HG02610 (cell line): ENCODE measurements at regions not wholly inside any gene's neighbourhood (a gene's known extent, or its start where the extent isn't known, plus 50 kb on each side); places are given as distances from the start of the nearest gene placed in this dataset.

ENCODE experiments used
- ATAC-seq: cut with Tn5 transposase; IDR thresholded peaks from one replicate; pipeline ENCODE4 v1.9.1; 2021; ENCODE audit warnings: mild to moderate bottlenecking, moderate library complexity; ENCODE audit not compliant: unreplicated experiment

- no peak for ATAC-seq
Observed at GRCh38 chr1:189821833-189822232, 655.8 kb downstream of the BRINP3 start.

- no peak for ATAC-seq
Observed at GRCh38 chr1:189834813-189835212, 642.9 kb downstream of the BRINP3 start.

DNA sequence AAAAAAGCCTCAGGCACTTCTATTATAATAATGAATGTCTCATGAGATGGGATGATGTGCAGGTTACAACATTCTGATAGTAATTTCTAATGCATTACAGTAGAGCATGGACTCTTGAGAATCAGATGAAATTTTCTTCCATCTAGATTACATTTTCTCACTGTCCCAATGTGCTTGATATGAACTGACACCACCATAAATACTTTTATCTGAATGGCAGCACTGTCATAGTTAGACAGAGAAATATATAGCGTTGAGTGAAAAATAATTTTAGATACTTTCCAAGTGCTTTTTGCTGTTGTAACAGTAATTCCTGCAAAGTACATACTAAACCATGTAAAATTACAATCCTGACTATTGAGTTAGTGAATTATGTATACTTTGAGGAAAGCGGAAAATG is 630.1 kb downstream of the BRINP3 start:
- ATAC-seq: no peak

GRCh38 chr1:189851806-189852367 is 625.8 kb downstream of the BRINP3 start:
- peak; percentile 68 for ATAC-seq

- peak; percentile 62 for ATAC-seq
Observed at GRCh38 chr1:189859385-189859977, 618.2 kb downstream of the BRINP3 start.

DNA sequence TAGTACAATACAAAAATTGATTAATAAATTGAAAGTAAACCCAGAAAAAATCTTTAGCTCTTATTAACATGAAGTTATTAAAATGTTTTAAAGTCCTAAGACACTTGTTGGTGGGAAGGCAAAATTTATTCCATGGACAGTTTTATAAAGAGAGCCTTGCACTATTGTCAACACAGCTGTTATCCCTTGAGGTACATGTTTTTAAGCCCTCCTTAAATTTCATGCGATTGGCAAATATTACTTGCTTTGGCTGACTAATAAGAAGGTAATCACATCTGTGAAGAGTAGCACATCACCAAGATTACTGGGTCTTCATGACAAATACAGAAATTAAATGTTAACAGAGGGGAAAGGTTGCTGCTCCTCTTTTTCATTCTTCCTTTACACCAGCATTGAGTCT is 611.1 kb downstream of the BRINP3 start:
- no peak for ATAC-seq

- no peak for ATAC-seq
Observed at GRCh38 chr1:189868021-189868420, 609.6 kb downstream of the BRINP3 start.

DNA sequence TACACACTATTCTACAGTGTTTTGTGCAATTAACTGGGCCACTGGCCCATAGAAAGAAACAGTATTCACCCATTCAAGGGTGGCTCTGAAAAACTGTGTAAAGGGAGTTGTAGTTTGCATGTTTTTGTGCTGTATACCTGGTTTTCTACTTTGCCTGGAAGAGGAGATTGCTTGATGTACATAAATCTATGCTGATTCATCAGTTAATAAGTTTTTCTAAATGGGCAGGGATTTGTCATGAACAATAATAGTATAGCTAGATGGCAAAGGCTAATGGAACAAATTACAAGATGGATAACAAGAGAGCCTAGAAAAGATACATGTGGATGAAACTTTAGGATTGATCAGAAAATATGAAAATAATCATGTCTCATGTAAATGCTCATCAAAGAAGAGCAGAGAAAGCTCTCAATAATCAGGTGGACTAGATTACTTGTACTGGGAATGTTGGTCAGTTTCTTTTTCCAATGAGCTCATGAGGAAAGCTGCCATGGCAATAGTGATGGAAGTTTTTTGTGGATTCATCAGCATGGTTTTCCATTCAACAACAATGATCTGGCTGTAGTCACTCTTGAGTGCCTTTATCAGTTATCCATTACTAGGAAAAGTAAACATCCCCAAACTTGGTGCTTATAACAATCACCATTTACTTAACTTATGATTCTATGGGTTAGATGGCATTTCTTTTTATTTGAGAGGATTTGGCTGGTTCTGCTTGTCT is 602.8 kb downstream of the BRINP3 start:
- no peak for ATAC-seq

- no peak for ATAC-seq
Observed at GRCh38 chr1:189880135-189880534, 597.5 kb downstream of the BRINP3 start.

DNA sequence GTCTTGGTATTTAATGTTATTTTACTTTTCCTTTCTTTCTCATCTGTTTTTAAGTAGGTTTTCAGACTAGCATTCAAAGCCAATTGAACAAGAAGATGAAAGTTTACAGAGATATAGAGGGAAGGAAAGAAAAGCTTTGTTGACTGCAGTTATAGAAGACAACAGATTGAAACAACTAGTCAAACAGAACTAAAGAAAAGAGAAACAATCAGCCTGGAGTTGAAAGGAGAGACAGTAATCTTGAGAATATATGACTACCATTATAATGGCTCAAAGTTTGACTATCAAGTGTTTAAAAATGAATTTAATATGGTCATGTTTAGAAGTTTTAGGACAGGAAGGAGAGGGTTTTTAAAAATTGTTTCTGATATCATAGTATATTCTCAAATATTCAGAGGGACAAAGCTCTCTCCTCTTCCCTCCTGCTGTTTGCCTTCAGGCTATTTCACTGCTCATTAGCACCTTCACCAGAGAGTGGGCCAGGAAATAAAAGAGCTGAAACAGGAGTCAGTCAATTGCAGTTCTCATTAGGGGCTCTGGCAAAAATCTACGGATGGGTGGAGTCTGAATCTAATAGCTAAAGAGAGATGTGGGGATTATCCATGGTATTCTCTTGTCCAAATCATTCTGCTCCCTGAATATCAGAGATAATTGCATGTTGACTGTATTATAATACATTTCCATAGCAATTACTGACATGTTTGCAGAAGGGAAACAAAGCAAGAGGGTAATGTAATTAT is 577.8 kb downstream of the BRINP3 start:
- no peak for ATAC-seq

GRCh38 chr1:189904509-189904908 is 573.2 kb downstream of the BRINP3 start:
- no peak for ATAC-seq

DNA sequence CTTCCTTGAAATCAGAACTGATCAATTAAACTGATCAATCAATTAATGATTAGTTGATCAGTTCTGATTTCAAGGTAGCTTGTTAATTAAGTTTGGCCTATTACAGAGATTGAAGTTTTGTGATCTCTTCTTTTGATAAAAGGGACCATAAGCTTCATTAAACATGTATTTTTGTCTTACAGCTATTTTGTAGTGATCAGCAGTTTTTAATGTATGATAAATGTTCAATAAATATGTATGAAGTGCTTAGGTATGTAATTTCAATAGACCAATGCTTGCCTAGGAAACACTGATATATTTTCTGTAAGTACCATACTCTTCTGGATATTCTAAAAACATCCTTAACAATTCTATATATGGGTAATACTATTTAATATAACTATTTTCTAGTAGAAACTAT is 569.6 kb downstream of the BRINP3 start:
- ATAC-seq: no peak

DNA sequence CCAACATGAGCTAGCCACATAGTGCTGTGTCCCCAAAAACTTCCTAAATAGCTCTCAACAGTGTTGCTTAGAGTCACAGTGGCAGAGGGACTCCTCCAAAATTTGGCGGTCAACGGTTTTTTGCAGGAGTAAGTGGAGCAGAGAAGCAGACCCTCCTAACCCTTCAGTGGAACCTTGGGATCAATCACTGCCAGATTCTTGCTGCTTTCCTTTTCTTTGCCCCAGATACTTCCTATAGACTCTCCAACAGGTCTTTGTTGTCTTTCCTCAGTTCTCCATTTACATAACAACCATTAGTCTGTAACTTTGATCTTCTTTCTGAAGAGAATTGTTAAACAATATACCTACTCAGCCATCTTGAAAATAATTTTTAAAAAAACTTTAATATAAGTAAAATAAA is 556.1 kb downstream of the BRINP3 start:
- no peak for ATAC-seq

GRCh38 chr1:189927641-189928040 is 550.0 kb downstream of the BRINP3 start:
- ATAC-seq: no peak

- no peak for ATAC-seq
Observed at GRCh38 chr1:189929501-189930099, 548.1 kb downstream of the BRINP3 start.

- ATAC-seq: no peak
Observed at GRCh38 chr1:189936861-189937260, 540.8 kb downstream of the BRINP3 start.

DNA sequence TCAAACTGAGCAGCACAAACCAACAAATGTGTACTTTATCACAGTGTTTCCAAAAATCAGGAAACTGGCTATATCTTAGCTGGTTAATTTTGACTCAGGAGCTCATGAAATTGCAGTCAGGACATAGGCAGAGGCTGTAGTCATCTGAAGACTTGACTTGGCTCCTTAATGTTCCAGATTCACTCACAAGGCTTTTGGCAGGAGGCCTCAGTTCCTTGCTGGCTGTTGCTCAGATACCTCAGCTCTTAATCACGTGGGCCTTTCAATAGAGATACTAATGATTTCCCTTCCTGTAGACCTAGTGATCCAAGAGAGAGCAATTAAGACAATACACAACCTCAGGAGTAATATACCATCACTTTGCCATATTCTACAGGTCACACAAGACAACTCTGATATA is 537.7 kb downstream of the BRINP3 start:
- no peak for ATAC-seq

GRCh38 chr1:189941922-189942321 is 535.7 kb downstream of the BRINP3 start:
- no peak for ATAC-seq

DNA sequence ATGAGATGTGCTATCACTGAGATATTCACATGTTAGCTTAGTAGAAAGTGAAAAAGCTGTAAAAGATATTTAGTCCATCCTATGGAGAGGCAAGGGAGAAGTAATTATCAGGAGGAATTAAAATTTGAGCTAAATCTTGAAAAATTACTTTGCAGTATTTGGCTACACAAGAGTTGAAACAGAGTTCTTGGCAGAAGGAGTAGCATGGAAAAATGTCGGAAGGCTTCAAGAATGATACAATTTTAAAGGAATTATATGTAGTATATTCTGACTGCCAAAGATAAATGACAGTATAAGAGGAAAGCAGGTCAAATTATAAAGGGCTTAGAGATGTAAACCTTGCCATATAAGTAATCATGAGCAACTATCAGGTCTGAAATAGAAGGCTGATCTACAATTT is 518.9 kb downstream of the BRINP3 start:
- no peak for ATAC-seq

DNA sequence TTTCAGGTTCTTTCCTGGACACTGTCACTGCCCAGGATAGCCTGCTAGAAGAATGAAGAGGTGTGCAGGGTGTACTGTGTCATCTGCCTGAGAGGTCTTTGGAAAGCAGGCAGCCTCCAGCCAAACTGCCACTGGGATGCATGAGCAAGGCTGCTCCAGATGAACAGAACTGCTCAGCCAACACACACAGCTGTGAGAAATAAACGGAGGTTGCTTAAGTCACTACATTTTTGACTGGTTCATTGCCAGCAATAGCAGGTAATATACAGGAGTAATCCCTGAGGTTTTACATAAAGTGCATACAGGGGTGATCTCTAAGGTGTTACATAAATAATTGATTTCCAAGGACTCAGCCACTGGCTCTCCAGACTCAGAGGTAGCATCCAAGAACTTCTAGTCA is 516.9 kb downstream of the BRINP3 start:
- ATAC-seq: no peak

GRCh38 chr1:189962181-189962580 is 515.5 kb downstream of the BRINP3 start:
- no peak for ATAC-seq
